ENCODE measurements at regions not wholly inside any gene's neighbourhood (a gene's known extent, or its start where the extent isn't known, plus 50 kb on each side); places are given as distances from the start of the nearest gene placed in this dataset.

DNA sequence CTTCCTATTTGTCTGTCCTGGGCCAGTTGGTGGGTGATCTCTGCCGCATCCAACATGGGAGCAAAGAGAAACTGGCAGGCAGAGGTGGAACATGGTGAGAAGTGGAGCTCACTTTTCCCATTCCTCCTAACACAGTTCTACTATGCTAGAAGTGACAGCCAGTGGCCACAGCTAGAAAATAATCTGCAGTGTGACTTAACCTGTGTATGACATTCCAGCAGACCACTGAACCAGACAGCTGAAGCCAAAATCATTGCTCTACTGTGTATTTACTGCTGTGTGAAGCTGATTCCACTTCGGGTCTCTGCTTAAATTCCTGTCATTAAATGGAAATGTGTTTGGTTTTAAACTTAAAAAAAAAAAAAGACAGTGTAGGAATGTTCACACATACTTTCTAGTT lies 523.0 kb downstream of the MTRR start:
- TF ChIP-seq EZH2 (IDR thresholded peaks at IDR 0.05; ENCODE audit: low read length, missing control alignments), result no peak
- TF ChIP-seq, protein P1, sequence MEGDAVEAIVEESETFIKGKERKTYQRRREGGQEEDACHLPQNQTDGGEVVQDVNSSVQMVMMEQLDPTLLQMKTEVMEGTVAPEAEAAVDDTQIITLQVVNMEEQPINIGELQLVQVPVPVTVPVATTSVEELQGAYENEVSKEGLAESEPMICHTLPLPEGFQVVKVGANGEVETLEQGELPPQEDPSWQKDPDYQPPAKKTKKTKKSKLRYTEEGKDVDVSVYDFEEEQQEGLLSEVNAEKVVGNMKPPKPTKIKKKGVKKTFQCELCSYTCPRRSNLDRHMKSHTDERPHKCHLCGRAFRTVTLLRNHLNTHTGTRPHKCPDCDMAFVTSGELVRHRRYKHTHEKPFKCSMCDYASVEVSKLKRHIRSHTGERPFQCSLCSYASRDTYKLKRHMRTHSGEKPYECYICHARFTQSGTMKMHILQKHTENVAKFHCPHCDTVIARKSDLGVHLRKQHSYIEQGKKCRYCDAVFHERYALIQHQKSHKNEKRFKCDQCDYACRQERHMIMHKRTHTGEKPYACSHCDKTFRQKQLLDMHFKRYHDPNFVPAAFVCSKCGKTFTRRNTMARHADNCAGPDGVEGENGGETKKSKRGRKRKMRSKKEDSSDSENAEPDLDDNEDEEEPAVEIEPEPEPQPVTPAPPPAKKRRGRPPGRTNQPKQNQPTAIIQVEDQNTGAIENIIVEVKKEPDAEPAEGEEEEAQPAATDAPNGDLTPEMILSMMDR (conservative IDR thresholded peaks at IDR 0.05 in 1 of 2, IDR thresholded peaks at IDR 0.05 in 1 of 2; ENCODE audit: low read depth in 1 of 2, low read length in 2 of 2), result no peak
- Histone ChIP-seq H3K27ac (ENCODE audit: insufficient read depth, low read length) (no peak overlapping the region), H3K4me1 (ENCODE audit: control insufficient read depth, extremely low read depth, insufficient read depth, low read length) (no peaks in the 10 kb centered on the region), H3K4me3 (replicated peaks in 1 of 4; ENCODE audit: control extremely low read depth in 1 of 4, insufficient read depth in 1 of 4, low read depth in 3 of 4, low read length in 4 of 4) (no peak overlapping the region), H3K27me3 (ENCODE audit: control insufficient read depth, insufficient read depth, low read length) (no peaks in the 10 kb centered on the region), H3K36me3 (ENCODE audit: control insufficient read depth, insufficient read depth, low read length) (no peaks in the 10 kb centered on the region), H3K79me2 (ENCODE audit: control insufficient read depth, insufficient read depth, low read length) (no peaks in the 10 kb centered on the region), H3K9me3 (ENCODE audit: control insufficient read depth, insufficient read depth, low read depth, low read length) (no peaks in the 10 kb centered on the region), H2AFZ (ENCODE audit: low read length) (no peak overlapping the region), H4K20me1 (ENCODE audit: control insufficient read depth, extremely low read depth, insufficient read depth, low read length) (no peaks in the 10 kb centered on the region), H3K9ac (ENCODE audit: insufficient read depth, low read length) (no peak overlapping the region), H3K4me2 (ENCODE audit: extremely low read depth, insufficient read depth, low read length) (no peak overlapping the region)
- no peak for DNase-seq (ENCODE audit: low read depth in 2 of 2)

DNA sequence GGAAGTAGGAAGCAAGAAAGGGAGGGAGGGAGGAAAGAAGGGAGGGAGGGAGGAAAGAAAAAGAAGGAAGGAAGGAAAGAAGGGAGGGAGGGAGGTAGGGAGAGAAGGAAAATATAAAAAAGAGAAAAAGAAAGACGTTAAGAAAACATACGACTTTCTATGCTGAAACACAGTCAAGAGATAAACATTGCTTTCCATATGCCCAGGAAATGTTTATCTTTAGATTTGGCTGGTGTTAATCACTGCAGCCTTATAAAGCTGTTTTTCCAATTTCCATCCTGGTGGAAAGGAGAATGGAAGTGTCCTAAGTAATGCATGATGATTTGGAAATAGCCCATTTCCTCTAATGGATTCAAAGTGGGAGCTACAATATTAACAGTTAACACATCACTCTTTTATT lies 524.3 kb downstream of the MTRR start:
- Histone ChIP-seq H3K9ac (ENCODE audit: insufficient read depth, low read length) (no peak overlapping the region), H4K20me1 (ENCODE audit: control insufficient read depth, extremely low read depth, insufficient read depth, low read length) (no peaks in the 10 kb centered on the region), H3K4me1 (ENCODE audit: control insufficient read depth, extremely low read depth, insufficient read depth, low read length) (no peaks in the 10 kb centered on the region), H3K27me3 (ENCODE audit: control insufficient read depth, insufficient read depth, low read length) (no peaks in the 10 kb centered on the region), H3K4me3 (replicated peaks in 1 of 4; ENCODE audit: control extremely low read depth in 1 of 4, insufficient read depth in 1 of 4, low read depth in 3 of 4, low read length in 4 of 4) (no peak overlapping the region), H3K36me3 (ENCODE audit: control insufficient read depth, insufficient read depth, low read length) (no peaks in the 10 kb centered on the region), H2AFZ (ENCODE audit: low read length) (no peak overlapping the region), H3K4me2 (ENCODE audit: extremely low read depth, insufficient read depth, low read length) (no peak overlapping the region), H3K9me3 (ENCODE audit: control insufficient read depth, insufficient read depth, low read depth, low read length) (no peaks in the 10 kb centered on the region), H3K27ac (ENCODE audit: insufficient read depth, low read length) (no peak overlapping the region), H3K79me2 (ENCODE audit: control insufficient read depth, insufficient read depth, low read length) (no peaks in the 10 kb centered on the region)
- TF ChIP-seq, protein P1 (conservative IDR thresholded peaks at IDR 0.05 in 1 of 2, IDR thresholded peaks at IDR 0.05 in 1 of 2; ENCODE audit: low read depth in 1 of 2, low read length in 2 of 2), result no peak
- TF ChIP-seq EZH2 (IDR thresholded peaks at IDR 0.05; ENCODE audit: low read length, missing control alignments), result no peak
- no peak for DNase-seq (ENCODE audit: low read depth in 2 of 2)

GRCh38 chr5:8394965-8395364 lies 526.0 kb downstream of the MTRR start:
- no peaks in the 10 kb centered on the region for H3K27me3 ChIP-seq (ENCODE audit: control insufficient read depth, insufficient read depth, low read length)
- DNase-seq (ENCODE audit: low read depth in 2 of 2), result no peak
- no peaks in the 10 kb centered on the region for H3K9me3 ChIP-seq (ENCODE audit: control insufficient read depth, insufficient read depth, low read depth, low read length)
- H3K9ac ChIP-seq (ENCODE audit: insufficient read depth, low read length), result no peak overlapping the region
- no peak overlapping the region for H3K27ac ChIP-seq (ENCODE audit: insufficient read depth, low read length)
- no peaks in the 10 kb centered on the region for H3K4me1 ChIP-seq (ENCODE audit: control insufficient read depth, extremely low read depth, insufficient read depth, low read length)
- no peak overlapping the region for H3K4me3 ChIP-seq (replicated peaks in 1 of 4; ENCODE audit: control extremely low read depth in 1 of 4, insufficient read depth in 1 of 4, low read depth in 3 of 4, low read length in 4 of 4)
- no peak overlapping the region for H3K4me2 ChIP-seq (ENCODE audit: extremely low read depth, insufficient read depth, low read length)
- H3K36me3 ChIP-seq (ENCODE audit: control insufficient read depth, insufficient read depth, low read length), result no peaks in the 10 kb centered on the region
- no peak for TF ChIP-seq EZH2 (IDR thresholded peaks at IDR 0.05; ENCODE audit: low read length, missing control alignments)
- TF ChIP-seq, protein P1 (conservative IDR thresholded peaks at IDR 0.05 in 1 of 2, IDR thresholded peaks at IDR 0.05 in 1 of 2; ENCODE audit: low read depth in 1 of 2, low read length in 2 of 2), result no peak
- no peaks in the 10 kb centered on the region for H3K79me2 ChIP-seq (ENCODE audit: control insufficient read depth, insufficient read depth, low read length)
- no peaks in the 10 kb centered on the region for H4K20me1 ChIP-seq (ENCODE audit: control insufficient read depth, extremely low read depth, insufficient read depth, low read length)
- H2AFZ ChIP-seq (ENCODE audit: low read length), result no peak overlapping the region

All from fibroblast of lung (primary cell).